ENCODE measurements at regions not wholly inside any gene's neighbourhood (a gene's known extent, or its start where the extent isn't known, plus 50 kb on each side); places are given as distances from the start of the nearest gene placed in this dataset.

DNA sequence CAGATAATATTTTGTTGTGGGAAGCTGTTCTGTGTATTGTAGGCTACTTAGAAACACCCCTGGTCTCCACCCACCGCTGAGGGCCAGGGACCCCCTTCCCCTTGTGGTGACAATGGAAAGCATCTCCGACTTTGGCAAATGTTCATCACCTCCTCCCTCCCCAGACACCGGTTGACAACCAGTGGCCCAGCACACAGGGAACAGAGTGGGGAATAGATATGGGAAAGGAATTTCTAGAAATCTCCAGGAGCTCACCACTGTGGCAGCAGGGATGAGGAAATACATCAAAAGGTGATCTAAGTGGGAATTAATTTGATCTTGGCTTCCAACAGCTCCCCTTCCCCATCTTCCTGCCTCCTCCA is 257.3 kb upstream of the FOXQ1 start:
- no peak for DNase-seq

DNA sequence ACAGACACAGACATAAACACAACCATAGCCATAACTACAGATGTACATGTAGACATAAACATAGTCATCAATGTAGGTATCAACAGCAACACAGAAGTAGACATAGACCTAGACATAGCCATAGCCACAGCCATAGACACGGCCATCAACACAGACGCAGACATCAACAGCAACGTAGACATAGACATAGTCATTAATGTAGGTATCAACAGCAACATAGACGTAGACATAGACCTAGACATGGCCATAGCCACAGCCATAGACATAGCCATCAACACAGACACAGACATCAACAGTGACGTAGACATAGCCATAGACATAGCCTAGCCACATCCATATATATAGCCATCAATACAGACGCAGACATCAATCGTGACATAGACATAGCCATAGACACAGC is 258.3 kb upstream of the FOXQ1 start:
- no peak for DNase-seq

- DNase-seq: no peak
Observed at GRCh38 chr6:1052262-1052661, 259.6 kb upstream of the FOXQ1 start.

GRCh38 chr6:1049900-1050299 is 262.0 kb upstream of the FOXQ1 start:
- DNase-seq: no peak

- DNase-seq: no peak
Observed at GRCh38 chr6:1049170-1049569, 262.7 kb upstream of the FOXQ1 start.

- DNase-seq: no peak
Observed at GRCh38 chr6:1047981-1048541, 263.8 kb upstream of the FOXQ1 start.

GRCh38 chr6:1045239-1045638 is 266.7 kb upstream of the FOXQ1 start:
- no peak for DNase-seq

DNA sequence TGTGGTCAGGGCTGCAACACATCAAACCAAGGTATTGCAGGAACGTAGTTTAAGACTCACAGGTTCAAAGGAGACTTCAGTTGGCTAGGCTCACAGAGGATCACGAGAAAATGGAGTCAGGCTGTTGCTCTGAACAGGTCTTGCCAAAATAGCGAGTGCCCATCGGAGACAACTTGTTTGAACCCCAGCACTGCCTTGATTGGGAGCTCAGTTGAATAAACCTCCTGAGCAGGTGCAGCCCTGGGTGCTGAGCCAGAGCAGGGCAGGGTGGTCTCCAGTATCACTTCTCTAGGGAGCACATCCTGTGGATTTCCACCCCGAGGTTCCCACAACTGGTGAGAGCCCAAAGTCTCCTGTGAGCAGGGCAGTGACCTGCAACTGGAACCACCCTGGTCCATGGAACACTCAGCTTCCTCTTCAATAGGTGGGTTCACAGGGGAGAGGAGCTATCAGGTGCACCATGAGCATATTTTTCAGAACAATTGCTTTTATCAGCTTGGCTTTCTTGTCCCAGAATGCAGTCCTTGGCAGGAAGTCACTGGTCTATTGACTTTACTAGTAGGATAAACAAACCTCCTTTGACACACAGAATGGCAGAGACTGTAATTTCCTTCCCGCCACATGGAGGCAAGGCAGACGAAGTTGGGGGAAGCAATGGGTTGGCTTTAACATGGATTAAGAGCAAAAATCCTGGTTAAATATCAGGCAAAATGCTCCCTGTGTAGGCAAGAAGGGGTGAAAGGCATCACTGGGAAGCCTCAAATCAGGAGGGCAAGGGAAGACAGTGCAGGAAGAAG is 267.7 kb upstream of the FOXQ1 start:
- no peak for DNase-seq

DNA sequence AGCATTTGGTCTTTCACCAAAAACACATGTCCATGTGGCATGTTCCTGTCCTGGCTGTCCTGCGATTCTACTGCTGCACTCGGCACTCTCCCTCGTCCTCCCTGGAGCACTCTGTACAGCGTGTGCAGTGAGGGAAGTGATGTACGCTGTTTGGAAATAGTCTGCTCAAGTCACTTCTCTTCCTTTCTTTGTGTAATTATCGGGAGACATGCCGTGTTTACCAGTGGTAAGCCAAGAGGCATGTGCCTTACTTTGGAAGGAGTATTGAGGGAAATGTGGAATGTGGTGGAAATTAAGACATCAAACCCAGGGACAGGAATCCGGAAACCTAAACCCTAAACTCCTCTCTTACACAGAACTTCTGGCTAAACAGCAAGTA is 268.5 kb upstream of the FOXQ1 start:
- DNase-seq: no peak

- DNase-seq: no peak
Observed at GRCh38 chr6:1042583-1043457, 269.1 kb upstream of the FOXQ1 start.

- DNase-seq: no peak
Observed at GRCh38 chr6:1040393-1040792, 271.5 kb upstream of the FOXQ1 start.

DNA sequence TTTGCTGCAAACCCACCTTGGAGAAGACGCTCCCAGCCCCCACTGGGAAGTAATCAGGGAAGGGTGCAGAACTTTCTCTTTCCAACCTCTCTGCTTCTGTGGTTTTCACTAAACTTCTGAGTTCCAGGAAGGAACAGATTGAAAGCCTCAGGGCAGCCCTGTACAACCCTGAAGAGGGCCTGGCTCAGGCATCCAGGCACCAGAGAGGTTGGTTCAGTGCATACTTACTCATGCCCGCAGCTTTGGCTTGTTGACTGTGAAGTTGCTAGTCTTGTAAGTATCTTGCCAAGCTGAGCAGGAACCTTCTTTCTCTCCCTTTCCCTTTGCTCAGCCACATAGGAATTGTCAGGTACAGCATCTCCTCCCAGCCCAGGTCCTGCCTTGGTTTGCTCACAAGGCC is 272.2 kb upstream of the FOXQ1 start:
- no peak for DNase-seq

GRCh38 chr6:1039191-1039590 is 272.7 kb upstream of the FOXQ1 start:
- no peak for DNase-seq

GRCh38 chr6:1037430-1038202 is 274.3 kb upstream of the FOXQ1 start:
- DNase-seq: no peak

DNA sequence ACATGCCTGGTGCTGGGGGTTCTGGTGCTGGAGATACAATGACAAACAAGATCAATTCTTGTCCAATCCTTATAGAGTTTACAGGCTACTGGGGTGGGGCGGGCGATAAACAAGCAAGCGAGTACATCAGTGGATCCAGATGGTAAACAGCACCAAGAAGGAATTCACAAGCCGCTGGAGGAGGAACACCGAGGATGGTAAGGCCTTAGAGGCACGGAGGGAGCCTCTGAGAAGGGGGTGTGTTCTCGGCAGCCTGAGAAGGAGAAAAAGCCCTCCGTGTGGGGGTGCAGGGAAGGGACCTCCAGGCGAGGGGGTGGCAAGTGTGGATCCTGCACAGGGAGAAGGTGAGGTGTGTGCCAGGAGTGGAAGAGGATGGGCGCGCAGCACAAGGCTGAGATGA is 276.5 kb upstream of the FOXQ1 start:
- no peak for DNase-seq

DNA sequence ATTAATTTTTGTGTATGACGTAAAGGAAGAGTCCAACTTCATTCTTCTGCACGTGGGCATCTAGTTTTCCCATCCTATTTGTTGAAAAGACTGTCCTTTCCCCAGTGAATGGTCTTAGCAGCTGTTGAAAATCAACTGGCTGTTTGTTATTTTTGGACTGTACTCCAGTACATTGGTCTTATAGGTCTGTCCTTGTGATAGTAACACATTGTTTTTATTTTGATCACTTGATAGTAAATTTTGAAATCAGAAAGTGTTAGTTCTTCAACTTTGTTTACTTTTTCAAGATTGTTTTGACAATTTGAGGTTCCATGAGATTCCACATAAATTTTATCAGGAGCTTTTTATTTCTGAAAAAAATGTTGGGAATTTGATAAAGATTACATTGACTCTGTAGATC is 280.2 kb upstream of the FOXQ1 start:
- DNase-seq: no peak

GRCh38 chr6:1029141-1029540 is 282.8 kb upstream of the FOXQ1 start:
- no peak for DNase-seq

GRCh38 chr6:1028723-1029122 is 283.2 kb upstream of the FOXQ1 start:
- DNase-seq: no peak

GRCh38 chr6:1027795-1028569 is 283.9 kb upstream of the FOXQ1 start:
- DNase-seq: no peak

- no peak for DNase-seq
Observed at GRCh38 chr6:1027109-1027794, 284.6 kb upstream of the FOXQ1 start.

- DNase-seq: no peak
Observed at GRCh38 chr6:1025821-1026220, 286.1 kb upstream of the FOXQ1 start.

- no peak for DNase-seq
Observed at GRCh38 chr6:1024587-1024986, 287.3 kb upstream of the FOXQ1 start.
